GM12878 (cell line): ENCODE measurements at regions not wholly inside any gene's neighbourhood (a gene's known extent, or its start where the extent isn't known, plus 50 kb on each side); places are given as distances from the start of the nearest gene placed in this dataset.

Experiments
- ATAC-seq: fragments of 200-7000 bp; cut with Tn5 transposase; 3 replicates; pipeline ENCODE4 v1.9.1; 2020; ENCODE audit warnings: mild to moderate bottlenecking, moderate library complexity
- BruUV-seq: library from RNA; stranded (reverse); fragments of 400-500 nt; replicated peaks from 2 replicates; lab custom pipeline; 2021; lab: Mats Ljungman, UMichigan
- CTCF ChIA-PET: fragments of 300-600 bp; sonication (Branson Sonifier 250); formaldehyde crosslinking; extraction: SDS; loops from one replicate; lab custom pipeline; 2021; ENCODE audit warnings: inconsistent platforms; lab: Yijun Ruan, JAX
- POLR2A ChIA-PET: fragments of 350-600 bp; formaldehyde crosslinking; extraction: SDS; loops from one replicate; lab custom pipeline; 2021; ENCODE audit warnings: inconsistent platforms; lab: Charles Lee
- RAD21 ChIA-PET: fragments of 300-600 bp; sonication (Branson Sonifier 250); formaldehyde crosslinking; loops from one replicate; lab custom pipeline; 2023; ENCODE audit warnings: antibody characterized with exemption; ENCODE audit not compliant: unreplicated experiment; lab: Charles Lee
- SMC1A ChIA-PET: fragments of 300-600 bp; sonication (Branson Sonifier 250); formaldehyde crosslinking; loops from one replicate; lab custom pipeline; 2023; ENCODE audit not compliant: unreplicated experiment, uncharacterized antibody; lab: Charles Lee
- DNase-seq: peaks from one replicate; pipeline ENCODE4 v3.0.0-alpha.2; 2011; ENCODE audit warnings: low read depth, low spot score
- FAIRE-seq: peaks from 3 replicates; lab custom pipeline; 2011; peaks lifted over from hg19 to GRCh38; lab: Jason Lieb, UNC
- H2AFZ ChIP-seq: 2 replicates; pipeline ENCODE4 v1.6.0; 2011; ENCODE audit warnings: low read depth, low read length, control low read depth; ENCODE audit not compliant: control insufficient read depth
- H3K27ac ChIP-seq: 2 replicates; pipeline ENCODE4 v1.5.1; 2011; ENCODE audit warnings: control low read depth; ENCODE audit not compliant: control insufficient read depth, insufficient read depth
- H3K27me3 ChIP-seq, 2 experiments: replicated peaks in 1 of 2; 2 replicates each; pipeline versions ENCODE4 v1.6.0 to v1.6.1; 2011; ENCODE audit warnings: low read length in 1 of 2; ENCODE audit not compliant: control insufficient read depth in 2 of 2, insufficient read depth in 2 of 2
- H3K36me3 ChIP-seq, 2 experiments: 2 replicates each; pipeline ENCODE4 v1.5.1; 2011; ENCODE audit warnings: low read length in 1 of 2; ENCODE audit not compliant: control insufficient read depth in 2 of 2, insufficient read depth in 2 of 2
- H3K4me1 ChIP-seq: 2 replicates; pipeline ENCODE4 v1.6.1; 2011; ENCODE audit warnings: mild to moderate bottlenecking, low read length, moderate library complexity, mixed read lengths; ENCODE audit not compliant: control insufficient read depth, insufficient read depth
- H3K4me2 ChIP-seq: 2 replicates; pipeline ENCODE4 v1.6.0; 2011; ENCODE audit warnings: control low read depth; ENCODE audit not compliant: control insufficient read depth, insufficient read depth
- H3K4me3 ChIP-seq: fragments of 200-600 bp; sonication (generic); 2 replicates; pipeline ENCODE4 v1.5.1; 2016
- H3K79me2 ChIP-seq: 2 replicates; pipeline ENCODE4 v1.6.0; 2011; ENCODE audit warnings: low read length; ENCODE audit not compliant: control insufficient read depth, insufficient read depth
- H3K9ac ChIP-seq: 2 replicates; pipeline ENCODE4 v1.8.0; 2011; ENCODE audit warnings: low read length, control low read depth, mixed read lengths; ENCODE audit not compliant: control insufficient read depth, insufficient read depth
- H3K9me3 ChIP-seq: replicated peaks from 3 replicates; pipeline ENCODE4 v1.5.1; 2011; ENCODE audit warnings: mild to moderate bottlenecking, low read length; ENCODE audit not compliant: control insufficient read depth, insufficient read depth
- H4K20me1 ChIP-seq: 2 replicates; pipeline ENCODE4 v1.6.0; 2011; ENCODE audit not compliant: control insufficient read depth, insufficient read depth
- BMI1 ChIP-seq: fragments of 450-650 bp; IDR thresholded peaks from 2 replicates; pipeline ENCODE4 v1.6.1; 2016; ENCODE audit warnings: mild to moderate bottlenecking, moderate library complexity, borderline replicate concordance
- E4F1 ChIP-seq: fragments of 450-650 bp; IDR thresholded peaks from 2 replicates; pipeline ENCODE4 v1.6.1; 2018; ENCODE audit warnings: borderline replicate concordance, mild to moderate bottlenecking; ENCODE audit not compliant: partially characterized antibody
- JUNB ChIP-seq: IDR thresholded peaks from 2 replicates; pipeline ENCODE4 v1.6.1; 2016; ENCODE audit warnings: antibody characterized with exemption, mild to moderate bottlenecking
- STAT3 ChIP-seq: IDR thresholded peaks from 2 replicates; pipeline ENCODE4 v1.6.1; 2011; ENCODE audit warnings: low read depth, low read length, improper control_type of control experiment
- WGBS: methylation state at CpG from one replicate; pipeline ENCODE4 v1.1.6; 2016; ENCODE audit warnings: low lambda C conversion rate; ENCODE audit not compliant: insufficient replicate concordance, insufficient coverage; ENCODE audit errors: missing lambda C conversion rate; 5-methylcytosine and 5-hydroxymethylcytosine counted together
- in situ Hi-C: fragments of 300-500 bp; cut with MboI; formaldehyde crosslinking; loops from 9 replicates; pipeline ENCODE4 v1.14.3; 2018; ENCODE audit warnings: mixed read lengths
- intact Hi-C: fragments of 100-400 bp; cut with micrococcal nuclease; formaldehyde crosslinking; loops from one replicate; pipeline ENCODE4 v1.14.2; 2022; ENCODE audit not compliant: unreplicated experiment

GRCh38 chr15:25172691-25173090 lies 217.9 kb downstream of the SNRPN start:
- ChIA-PET CTCF (interaction anchor here (0.6 kb wide), 1 partner anchor 250 kb away, joined by 3 read pairs; no protein-coding TSS in a partner anchor), RAD21 (no interaction called here), POLR2A (no interaction called here), SMC1A (no interaction called here)
- Histone ChIP-seq H4K20me1 (no peaks in the 10 kb centered on the region), H3K4me3 (no peak overlapping the region), H3K4me1 (no peaks in the 10 kb centered on the region), H3K79me2 (no peaks in the 10 kb centered on the region), H3K27ac (no peak overlapping the region), H3K9me3 (no peaks in the 10 kb centered on the region; the same call in 2 of the 3 replicates), H3K9ac (no peak overlapping the region), H3K27me3 (no peaks in the 10 kb centered on the region), H3K4me2 (no peak overlapping the region), H3K36me3 (no peaks in the 10 kb centered on the region), H2AFZ (no peak overlapping the region)
- TF ChIP-seq E4F1 (no peak), JUNB (no peak), BMI1 (no peak), STAT3 (no peak)
- intact Hi-C loops (no loop called here), in situ Hi-C loops (no loop called here)
- DNase-seq (no peak), ATAC-seq (no peak), FAIRE-seq (no peak)
- WGBS = 18% methylated on average over 6 of the region's 6 CpGs
- no TSS peak for BruUV-seq
